SU-DHL-6 (cell line): ENCODE measurements at regions not wholly inside any gene's neighbourhood (a gene's known extent, or its start where the extent isn't known, plus 50 kb on each side); places are given as distances from the start of the nearest gene placed in this dataset.

Source experiments
- EZH2phosphoT487 ChIP-seq: fragments of 200-600 bp; sonication (generic), shearing (Covaris generic); conservative IDR thresholded peaks from 2 replicates; pipeline ENCODE4 v1.6.1; 2018; ENCODE audit warnings: mild to moderate bottlenecking, antibody characterized with exemption, low read length, moderate library complexity, mixed read lengths
- TF ChIP-seq, protein P1 (sequence below): fragments of 200-600 bp; sonication (generic); IDR thresholded peaks from one replicate; pipeline ENCODE4 v1.5.1; 2017; ENCODE audit warnings: antibody characterized with exemption, mild to moderate bottlenecking, low read length, moderate library complexity; ENCODE audit not compliant: insufficient read depth, poor library complexity, severe bottlenecking

DNA sequence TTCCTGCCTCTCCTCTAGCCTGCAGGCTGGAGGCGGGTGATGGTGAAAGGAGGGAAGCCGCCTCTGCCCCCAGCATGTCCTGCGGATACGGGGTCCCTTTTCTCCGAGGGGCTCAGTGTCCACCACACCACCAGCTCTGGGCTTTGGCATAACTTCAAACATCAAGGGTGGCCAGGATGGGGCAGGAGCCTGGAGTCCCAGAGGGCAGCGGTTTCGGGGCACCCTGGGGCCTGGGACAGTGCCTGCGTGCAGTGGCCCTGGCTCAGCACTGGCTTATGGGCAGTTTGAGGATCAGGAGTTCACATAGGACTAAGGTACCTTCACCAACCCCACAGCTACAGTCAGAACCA is 85.5 kb upstream of the GPC1 start:
- no peak for TF ChIP-seq EZH2phosphoT487
- TF ChIP-seq, protein P1, sequence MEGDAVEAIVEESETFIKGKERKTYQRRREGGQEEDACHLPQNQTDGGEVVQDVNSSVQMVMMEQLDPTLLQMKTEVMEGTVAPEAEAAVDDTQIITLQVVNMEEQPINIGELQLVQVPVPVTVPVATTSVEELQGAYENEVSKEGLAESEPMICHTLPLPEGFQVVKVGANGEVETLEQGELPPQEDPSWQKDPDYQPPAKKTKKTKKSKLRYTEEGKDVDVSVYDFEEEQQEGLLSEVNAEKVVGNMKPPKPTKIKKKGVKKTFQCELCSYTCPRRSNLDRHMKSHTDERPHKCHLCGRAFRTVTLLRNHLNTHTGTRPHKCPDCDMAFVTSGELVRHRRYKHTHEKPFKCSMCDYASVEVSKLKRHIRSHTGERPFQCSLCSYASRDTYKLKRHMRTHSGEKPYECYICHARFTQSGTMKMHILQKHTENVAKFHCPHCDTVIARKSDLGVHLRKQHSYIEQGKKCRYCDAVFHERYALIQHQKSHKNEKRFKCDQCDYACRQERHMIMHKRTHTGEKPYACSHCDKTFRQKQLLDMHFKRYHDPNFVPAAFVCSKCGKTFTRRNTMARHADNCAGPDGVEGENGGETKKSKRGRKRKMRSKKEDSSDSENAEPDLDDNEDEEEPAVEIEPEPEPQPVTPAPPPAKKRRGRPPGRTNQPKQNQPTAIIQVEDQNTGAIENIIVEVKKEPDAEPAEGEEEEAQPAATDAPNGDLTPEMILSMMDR = no peak
